ENCODE measurements at regions not wholly inside any gene's neighbourhood (a gene's known extent, or its start where the extent isn't known, plus 50 kb on each side); places are given as distances from the start of the nearest gene placed in this dataset.

DNA sequence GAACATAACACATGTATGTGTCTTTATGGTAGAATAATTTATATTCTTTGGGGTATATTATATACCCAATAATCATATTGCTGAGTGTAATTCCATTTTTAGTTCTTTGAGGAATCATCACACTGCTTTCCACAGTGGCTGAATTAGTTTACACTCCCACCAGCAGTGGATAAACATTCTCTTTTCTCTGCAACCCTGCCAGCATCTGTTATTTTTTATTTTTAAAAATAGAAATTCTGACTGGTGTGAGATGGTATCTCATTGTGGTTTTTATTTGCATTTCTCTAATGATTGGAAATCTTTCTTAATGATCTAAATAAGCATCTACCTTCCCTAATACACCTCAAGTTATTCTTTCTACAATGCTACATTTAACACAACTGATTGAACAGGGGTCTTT lies 346.2 kb upstream of the LYPLAL1 start:
- ATAC-seq (no peak), DNase-seq (no peak)
- TF ChIP-seq, protein P1, sequence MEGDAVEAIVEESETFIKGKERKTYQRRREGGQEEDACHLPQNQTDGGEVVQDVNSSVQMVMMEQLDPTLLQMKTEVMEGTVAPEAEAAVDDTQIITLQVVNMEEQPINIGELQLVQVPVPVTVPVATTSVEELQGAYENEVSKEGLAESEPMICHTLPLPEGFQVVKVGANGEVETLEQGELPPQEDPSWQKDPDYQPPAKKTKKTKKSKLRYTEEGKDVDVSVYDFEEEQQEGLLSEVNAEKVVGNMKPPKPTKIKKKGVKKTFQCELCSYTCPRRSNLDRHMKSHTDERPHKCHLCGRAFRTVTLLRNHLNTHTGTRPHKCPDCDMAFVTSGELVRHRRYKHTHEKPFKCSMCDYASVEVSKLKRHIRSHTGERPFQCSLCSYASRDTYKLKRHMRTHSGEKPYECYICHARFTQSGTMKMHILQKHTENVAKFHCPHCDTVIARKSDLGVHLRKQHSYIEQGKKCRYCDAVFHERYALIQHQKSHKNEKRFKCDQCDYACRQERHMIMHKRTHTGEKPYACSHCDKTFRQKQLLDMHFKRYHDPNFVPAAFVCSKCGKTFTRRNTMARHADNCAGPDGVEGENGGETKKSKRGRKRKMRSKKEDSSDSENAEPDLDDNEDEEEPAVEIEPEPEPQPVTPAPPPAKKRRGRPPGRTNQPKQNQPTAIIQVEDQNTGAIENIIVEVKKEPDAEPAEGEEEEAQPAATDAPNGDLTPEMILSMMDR (IDR thresholded peaks at IDR 0.05): no peak
- H3K4me3 ChIP-seq: no peak overlapping the region
- no peaks in the 10 kb centered on the region for H3K9me3 ChIP-seq
- H3K36me3 ChIP-seq: no peaks in the 10 kb centered on the region
- intact Hi-C loops (cut with DNase I): no loop called here
- no peak overlapping the region for H3K27ac ChIP-seq
- H3K27me3 ChIP-seq: no peaks in the 10 kb centered on the region
- no peaks in the 10 kb centered on the region for H3K4me1 ChIP-seq

DNA sequence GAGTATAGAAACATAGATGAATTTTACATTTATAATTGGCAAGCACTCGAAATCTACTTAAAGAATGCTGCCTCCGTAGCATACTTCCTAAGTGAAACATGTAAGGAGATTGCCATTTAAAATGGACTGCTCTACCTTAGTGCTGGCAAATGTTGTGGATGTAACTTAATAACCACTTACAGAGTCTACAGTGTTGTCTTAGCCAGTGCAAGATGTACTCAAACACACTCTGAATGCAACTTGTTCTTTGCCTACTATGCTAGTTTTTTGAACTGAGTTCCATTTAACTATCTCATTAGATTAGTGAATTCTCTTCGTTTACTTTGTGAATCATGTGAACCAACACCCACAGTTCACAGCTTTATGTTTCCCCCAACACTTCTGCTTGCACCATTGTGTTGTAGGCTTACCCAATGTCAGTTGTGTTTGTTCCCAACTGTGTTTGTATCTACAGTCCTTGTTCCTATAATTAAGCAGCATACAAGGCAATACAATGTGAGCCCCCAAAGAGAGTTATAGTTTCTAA lies 345.5 kb upstream of the LYPLAL1 start:
- Histone ChIP-seq H3K4me1 (no peaks in the 10 kb centered on the region), H3K4me3 (no peak overlapping the region), H3K27me3 (no peaks in the 10 kb centered on the region), H3K9me3 (no peaks in the 10 kb centered on the region), H3K36me3 (no peaks in the 10 kb centered on the region), H3K27ac (no peak overlapping the region)
- DNase-seq (no peak), ATAC-seq (no peak)
- intact Hi-C loops (cut with DNase I): no loop called here
- TF ChIP-seq, protein P1 (IDR thresholded peaks at IDR 0.05): no peak

DNA sequence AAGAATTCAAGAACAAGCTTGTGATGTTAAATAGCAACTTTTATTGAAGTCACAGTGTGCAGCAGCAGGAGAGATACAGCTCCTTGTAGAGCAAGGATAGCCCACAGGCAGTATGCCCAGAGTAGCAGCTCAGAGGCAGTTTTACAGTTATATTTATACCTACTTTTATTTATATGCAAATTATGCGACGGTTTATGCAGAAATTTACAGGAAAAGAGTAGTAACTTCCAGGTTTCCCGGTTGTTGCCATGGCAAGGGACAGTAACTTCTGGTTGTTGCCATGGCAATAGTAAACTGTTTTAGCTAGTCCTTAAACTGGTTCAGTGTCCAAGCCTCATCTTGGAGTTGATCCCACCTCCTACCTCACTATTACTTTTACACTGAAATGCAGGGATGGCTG lies 344.6 kb upstream of the LYPLAL1 start:
- no peaks in the 10 kb centered on the region for H3K36me3 ChIP-seq
- intact Hi-C loops (cut with DNase I): no loop called here
- no peak for ATAC-seq
- no peak overlapping the region for H3K4me3 ChIP-seq
- H3K27ac ChIP-seq: no peak overlapping the region
- TF ChIP-seq, protein P1 (IDR thresholded peaks at IDR 0.05): no peak
- H3K27me3 ChIP-seq: no peaks in the 10 kb centered on the region
- no peak for DNase-seq
- H3K4me1 ChIP-seq: no peaks in the 10 kb centered on the region
- no peaks in the 10 kb centered on the region for H3K9me3 ChIP-seq

DNA sequence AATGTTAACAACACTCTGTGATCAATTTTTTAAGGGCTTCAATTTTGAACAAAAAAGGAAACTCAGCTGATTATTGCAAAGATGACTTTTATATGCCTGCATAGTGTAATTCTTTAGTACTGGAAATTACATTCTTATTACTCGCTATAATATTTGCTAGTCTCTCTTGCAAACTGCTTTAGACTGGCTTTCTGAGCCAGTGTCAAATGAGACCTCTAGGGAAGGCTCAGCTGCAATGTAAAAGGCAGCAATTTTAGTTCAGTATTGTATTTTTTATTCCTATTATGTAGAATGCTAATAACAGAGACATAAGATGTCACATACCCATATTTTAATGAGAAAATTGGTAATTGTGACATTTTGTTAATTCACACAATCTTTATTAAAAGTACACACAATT lies 338.1 kb upstream of the LYPLAL1 start:
- Histone ChIP-seq H3K9me3 (no peaks in the 10 kb centered on the region), H3K4me1 (no peaks in the 10 kb centered on the region), H3K36me3 (no peaks in the 10 kb centered on the region), H3K27me3 (no peaks in the 10 kb centered on the region), H3K27ac (no peak overlapping the region), H3K4me3 (no peak overlapping the region)
- TF ChIP-seq, protein P1 (IDR thresholded peaks at IDR 0.05): no peak
- DNase-seq (no peak), ATAC-seq (no peak)
- intact Hi-C loops (cut with DNase I): no loop called here

DNA sequence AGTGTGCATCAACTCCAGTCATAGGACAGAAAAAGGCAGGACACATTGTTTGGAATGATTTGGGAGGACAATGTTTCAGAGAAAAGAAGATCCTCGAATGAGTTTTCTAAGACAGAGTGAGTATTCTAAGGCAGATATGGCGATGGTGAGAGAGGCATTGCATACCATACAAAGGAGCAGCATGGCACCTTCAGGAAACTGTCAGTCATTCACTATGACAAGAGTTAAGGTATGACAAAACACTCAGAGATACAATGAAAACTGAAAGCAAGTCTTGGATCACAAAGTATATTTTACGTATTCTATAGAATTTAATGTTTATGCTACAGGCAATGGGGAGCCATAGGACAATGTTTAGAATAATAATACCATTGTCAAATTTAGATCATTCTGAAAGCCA lies 337.4 kb upstream of the LYPLAL1 start:
- no peak for ATAC-seq
- Histone ChIP-seq H3K36me3 (no peaks in the 10 kb centered on the region), H3K4me1 (no peaks in the 10 kb centered on the region)

More for the DNA sequence above, 337.4 kb upstream of the LYPLAL1 start:
- Histone ChIP-seq H3K27ac (no peak overlapping the region), H3K27me3 (no peaks in the 10 kb centered on the region), H3K9me3 (no peaks in the 10 kb centered on the region), H3K4me3 (no peak overlapping the region)
- TF ChIP-seq, protein P1 (IDR thresholded peaks at IDR 0.05): no peak
- no peak for DNase-seq
- intact Hi-C loops (cut with DNase I): no loop called here
